GM04504 (cell line): ENCODE measurements at regions not wholly inside any gene's neighbourhood (a gene's known extent, or its start where the extent isn't known, plus 50 kb on each side); places are given as distances from the start of the nearest gene placed in this dataset.
A peak's percentile ranks its signal among the peaks of the same experiment; 100 is the strongest.

ENCODE experiments used
- DNase-seq: peaks from one replicate; pipeline ENCODE4 v3.0.0-alpha.2; 2012; ENCODE audit warnings: low read depth

DNA sequence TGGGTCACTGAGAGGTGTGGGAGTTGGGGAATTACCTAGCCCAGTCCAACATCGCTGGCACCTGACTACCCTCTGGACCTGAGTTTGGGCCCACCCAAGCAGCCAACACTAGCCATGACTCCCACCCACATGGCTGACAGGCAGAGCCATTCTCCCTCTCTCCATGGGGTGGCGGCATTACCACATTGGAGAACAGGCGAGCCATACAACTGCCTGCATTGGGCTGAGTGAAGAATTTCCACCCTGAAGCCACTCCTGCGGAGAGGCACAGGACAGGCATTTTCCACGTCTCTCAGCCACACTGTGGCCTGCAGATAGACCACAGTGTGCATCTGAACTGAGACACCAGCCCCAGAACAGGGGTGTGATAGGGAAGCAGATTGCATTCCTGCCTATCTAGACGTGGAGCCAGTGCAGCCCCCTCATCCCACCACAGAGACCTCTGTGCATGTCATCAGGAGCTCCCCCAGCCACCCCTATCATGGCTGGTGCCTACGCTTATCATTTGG is 58.2 kb upstream of the ANTXRL start:
- DNase-seq, result peak; percentile 35

DNA sequence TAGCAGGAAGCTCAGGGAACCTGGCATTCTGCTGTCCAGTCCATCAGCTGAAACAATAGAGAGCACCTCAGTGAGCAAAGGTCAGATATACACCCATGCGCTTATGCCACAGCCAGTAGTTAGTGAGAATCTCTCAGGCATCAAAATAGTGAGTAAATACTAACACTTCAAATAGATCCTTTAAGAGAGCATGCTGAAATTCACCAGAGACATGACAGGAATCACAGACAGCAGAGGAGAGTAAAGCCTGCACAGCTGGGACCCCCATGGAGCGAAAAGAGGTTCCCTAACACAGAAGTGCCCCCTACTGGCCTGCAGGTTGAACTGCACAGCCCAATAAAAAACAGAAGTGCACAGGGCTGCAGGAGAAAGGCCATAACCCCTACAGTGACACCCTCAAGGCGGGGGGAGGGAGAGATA is 57.6 kb upstream of the ANTXRL start:
- no peak for DNase-seq

DNA sequence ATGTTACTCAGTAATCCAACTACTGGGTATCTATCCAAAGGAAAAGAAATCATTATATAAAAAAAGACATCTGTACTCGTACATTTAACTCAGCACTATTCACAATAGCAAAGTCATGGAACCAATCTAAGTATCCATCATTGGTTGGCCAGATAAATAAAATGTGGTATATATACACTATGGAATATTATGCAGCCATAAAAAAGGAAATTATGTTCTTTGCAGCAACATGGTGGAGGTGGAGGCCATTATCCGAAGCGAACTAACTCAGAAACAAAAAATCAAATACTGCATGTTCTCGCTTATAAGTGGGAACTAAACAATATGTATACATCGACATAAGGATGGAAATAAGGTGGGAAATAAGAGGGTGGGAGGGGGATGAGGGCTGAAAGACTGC is 56.2 kb upstream of the ANTXRL start:
- no peak for DNase-seq

DNA sequence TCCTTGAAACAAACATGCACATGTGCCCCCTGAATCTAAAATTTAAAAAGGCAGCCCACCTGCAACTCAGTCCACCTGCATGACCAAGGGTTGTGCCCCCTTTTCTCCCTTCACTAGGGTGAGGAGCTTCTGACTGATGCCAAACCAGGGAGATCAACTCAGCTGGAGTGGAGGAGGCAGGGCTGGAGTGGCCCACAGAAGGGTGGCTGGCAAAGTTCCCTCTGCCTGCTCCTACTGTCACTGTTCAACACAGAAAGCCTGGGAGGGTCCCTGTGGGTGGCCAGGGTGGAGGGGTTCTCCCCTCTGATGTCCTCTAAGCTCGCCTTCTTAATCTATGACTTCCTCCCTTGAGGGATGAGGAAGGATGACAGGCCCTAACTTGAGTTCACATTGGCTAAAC is 55.7 kb upstream of the ANTXRL start:
- no peak for DNase-seq

DNA sequence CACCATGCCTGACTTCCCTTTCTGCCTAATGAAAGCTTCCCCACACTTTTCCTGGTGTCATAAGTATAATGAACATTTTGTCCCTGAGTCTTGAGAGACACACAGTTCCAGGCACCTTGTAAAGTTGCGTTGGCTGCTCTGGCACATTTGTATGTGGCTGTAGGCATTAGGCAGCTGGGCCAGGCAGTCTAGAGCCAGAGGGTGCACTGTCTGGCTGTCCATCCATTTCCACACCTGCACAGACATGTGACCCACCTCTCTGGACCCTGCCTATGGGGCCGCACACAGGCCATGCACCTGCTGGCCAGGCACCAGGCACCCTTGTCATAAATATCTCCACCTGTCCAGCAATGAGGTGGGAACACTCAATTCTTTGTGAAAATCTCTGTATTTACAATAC is 54.7 kb upstream of the ANTXRL start:
- DNase-seq, result no peak

DNA sequence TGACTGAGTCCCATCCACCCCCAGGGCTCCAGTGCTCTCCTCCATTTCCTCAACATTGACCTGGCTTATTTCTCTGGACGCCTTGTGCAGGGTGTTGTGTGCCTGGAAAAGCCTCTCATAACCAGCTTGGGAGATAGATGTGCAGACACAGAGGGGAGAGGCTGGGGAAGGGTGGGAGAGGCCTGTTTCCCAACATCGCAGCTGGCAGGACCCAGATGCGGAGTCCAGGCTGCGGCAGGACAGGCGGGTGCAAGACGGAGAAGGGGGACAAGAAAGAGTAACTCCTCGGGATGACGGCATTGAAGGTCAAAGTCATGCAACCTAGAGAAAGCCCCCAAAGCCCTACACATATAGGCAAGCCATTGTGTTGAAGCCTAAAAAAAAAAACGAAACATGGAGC is 54.1 kb upstream of the ANTXRL start:
- DNase-seq, result no peak

DNA sequence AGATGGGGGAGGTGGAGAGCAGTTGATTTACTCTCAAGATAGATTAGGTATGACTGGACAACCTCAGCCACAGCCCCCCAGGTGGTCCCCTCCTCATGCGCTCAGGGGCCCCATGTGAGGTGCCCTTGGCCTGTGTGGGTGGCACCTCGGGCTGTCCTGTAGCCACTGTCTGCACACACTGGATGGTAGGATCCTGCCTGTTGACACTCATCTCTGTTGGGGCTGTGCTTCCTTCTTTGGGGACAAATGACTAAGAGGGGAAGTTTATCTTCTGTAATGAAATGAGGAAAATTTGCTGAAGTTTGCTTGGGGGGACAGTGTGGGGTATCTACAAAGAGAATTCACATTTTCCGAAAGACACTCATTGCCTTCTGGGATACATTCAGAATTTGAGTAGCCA is 53.6 kb upstream of the ANTXRL start:
- no peak for DNase-seq

DNA sequence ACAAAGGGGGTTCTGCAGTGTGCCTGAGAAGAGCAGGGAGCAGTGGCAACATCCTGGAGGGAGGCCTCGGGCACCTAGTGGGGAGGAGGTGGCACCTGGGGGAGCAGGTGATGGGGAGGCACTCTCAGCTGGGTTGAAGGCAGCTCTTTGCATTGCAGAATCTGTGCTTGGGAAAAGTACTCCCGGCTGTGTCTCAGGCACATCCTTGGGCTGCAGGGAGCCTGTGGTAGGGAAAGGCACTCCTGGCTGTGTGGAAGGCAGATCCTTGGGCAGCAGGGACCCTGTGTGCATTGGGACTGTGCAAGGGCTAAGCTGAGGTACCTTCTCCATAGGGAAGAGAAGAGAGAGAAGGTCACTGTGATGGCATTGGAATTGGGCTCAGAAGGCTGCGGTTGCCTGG is 52.8 kb upstream of the ANTXRL start:
- DNase-seq, result no peak

DNA sequence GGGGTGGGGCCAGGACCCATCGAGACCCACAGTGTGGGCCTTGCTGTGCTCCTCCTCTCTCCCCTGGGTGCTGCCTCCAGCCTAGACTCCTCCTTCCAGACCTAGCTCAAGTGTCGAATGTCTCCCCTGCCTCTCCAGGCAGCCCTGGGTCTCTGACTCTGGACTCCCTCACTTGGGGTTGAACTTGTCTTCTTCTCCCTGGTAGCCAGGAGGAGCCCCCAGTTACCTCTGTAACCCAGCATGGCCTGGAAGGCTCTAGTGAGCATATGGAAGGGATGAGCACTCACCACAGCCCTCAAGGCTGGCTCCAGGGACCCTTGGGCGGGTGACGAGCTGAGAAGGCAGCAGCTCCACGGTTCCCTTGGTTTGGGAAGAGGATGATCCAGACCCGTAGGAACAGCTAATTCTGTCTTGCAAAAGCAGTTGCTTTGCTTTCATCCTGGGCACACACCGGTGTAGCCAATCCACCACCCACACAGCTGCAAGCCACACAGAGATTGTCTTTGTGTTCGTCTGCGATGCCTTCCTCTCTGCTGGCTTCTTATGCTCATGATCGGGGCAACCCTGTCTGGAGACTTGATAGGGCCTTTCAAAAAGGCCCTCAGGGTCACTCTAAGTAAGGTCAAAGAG is 52.3 kb upstream of the ANTXRL start:
- DNase-seq, result no peak

DNA sequence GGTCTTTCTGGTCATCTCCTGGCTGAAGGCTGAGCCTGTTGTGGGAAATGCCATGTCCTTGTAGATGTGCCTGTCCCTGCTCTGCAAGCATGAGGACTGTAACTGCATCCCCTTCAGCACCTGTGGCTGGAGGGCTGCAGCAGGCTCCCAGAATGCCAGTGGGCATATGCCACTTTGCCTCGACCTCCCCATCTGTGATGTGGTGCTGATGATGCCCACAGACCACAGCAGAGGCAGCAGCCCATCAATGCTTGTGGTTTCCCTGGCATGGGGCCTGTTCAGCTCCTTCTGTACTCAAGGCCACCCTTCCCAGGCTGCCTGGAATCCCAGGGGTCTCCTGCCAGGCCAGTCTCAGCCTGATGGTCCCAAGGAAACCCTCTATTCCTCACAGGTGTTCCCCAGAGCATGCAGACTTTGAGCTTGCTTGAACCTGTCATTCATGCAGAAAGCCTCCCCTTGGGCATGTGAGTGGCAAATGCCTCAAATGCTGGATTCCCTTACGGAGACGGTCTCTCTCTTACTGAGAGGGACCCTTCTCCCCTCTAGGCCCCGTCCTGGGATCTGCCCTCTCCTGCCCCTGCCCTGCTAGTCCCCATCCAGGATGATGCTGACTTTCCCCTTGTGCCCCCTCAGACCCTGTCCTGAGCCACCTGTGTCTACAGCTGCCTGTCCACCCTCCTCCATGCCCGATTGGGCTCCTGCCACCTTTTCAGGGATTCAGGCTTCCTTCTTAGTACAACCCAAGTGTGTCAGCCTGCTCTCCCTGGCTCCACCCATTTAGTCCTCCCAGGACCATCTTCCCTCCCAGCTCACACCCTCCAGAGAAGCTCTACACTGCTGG is 50.9 kb upstream of the ANTXRL start:
- DNase-seq, result no peak

DNA sequence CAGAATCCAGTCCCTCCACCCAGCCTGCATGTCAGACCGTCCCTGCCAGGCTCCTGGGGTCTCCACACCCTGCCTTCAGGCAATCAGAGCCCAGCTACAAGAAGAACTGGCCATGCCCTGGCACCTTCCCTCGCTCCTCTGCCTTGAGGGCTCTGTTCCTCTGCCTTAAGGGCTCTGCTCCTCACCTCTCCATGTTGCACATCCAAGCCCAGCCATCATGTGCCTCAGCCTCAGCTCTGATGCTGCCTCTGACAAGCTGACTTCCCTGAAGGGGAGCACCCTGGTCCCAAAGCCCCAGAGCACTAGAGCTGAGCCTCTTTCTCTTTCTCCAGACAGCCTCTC is 50.3 kb upstream of the ANTXRL start:
- DNase-seq, result no peak

DNA sequence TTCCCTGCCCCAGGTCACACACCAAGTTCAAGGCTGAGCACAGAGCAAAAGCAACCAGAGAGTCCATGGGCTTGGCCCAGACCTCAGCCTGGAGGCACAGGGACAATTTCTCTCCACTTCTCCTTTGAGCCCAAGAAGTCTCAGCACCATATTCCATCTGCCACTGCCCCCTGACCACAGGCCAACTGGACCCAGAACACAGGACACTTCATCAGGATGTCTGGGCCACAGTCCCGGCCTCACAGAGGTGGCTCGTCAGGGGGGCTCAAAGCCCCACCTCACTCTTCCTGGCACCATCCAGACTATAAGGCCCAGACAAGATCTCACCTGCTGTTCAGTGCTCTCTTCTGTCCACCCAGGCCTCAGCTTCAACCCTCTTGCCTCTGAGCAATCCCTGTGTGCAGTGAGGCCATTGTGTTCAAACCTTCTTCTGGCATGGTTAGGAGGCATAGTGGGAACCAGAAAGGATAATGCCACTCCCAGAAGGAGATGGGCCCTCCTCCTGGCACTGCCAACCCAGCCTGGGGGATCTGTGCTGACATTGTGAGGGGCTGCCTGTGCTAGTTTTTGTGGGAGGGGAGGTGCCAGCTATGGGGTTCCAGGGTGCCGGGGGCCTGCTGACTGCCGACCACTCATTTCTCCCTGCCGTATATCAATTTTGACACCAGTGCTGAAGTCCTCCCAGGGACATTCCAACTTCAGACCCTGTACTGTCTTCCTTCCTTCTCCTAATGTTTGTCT is 49.7 kb upstream of the ANTXRL start:
- DNase-seq, result no peak
